A549 (cell line): ENCODE measurements at regions not wholly inside any gene's neighbourhood (a gene's known extent, or its start where the extent isn't known, plus 50 kb on each side); places are given as distances from the start of the nearest gene placed in this dataset.

Source experiments
- CHD2 ChIP-seq: fragments of 150-350 bp; IDR thresholded peaks from 2 replicates; pipeline ENCODE4 v1.6.1; 2014; ENCODE audit warnings: low read length; ENCODE audit not compliant: partially characterized antibody
- HDAC2 ChIP-seq: fragments of 200-600 bp; sonication (generic); IDR thresholded peaks from 2 replicates; pipeline ENCODE4 v1.6.1; 2016
- HOXB13 ChIP-seq: fragments of 250-450 bp; sonication (Bioruptor Pico); IDR thresholded peaks from 2 replicates; pipeline ENCODE4 v1.5.0; 2020; ENCODE audit warnings: low read depth, mild to moderate bottlenecking, moderate library complexity
- JUNB ChIP-seq: fragments of >200 bp; sonication (Bioruptor Twin); formaldehyde crosslinking; IDR thresholded peaks from 2 replicates; pipeline ENCODE4 v1.6.1; 2016
- MAX ChIP-seq: IDR thresholded peaks from 2 replicates; pipeline ENCODE4 v1.6.1; 2012
- MYC ChIP-seq: IDR thresholded peaks from 2 replicates; pipeline ENCODE4 v1.6.1; 2012; ENCODE audit warnings: mild to moderate bottlenecking, inconsistent platforms, low read length, improper control_type of control experiment, borderline replicate concordance
- NR3C1 ChIP-seq: fragments of >200 bp; sonication (Bioruptor Twin); formaldehyde crosslinking; IDR thresholded peaks from 3 replicates; pipeline ENCODE4 v1.6.1; 2017
- POLR2A ChIP-seq: IDR thresholded peaks from 2 replicates; pipeline ENCODE4 v1.6.1; 2012; ENCODE audit warnings: mild to moderate bottlenecking, low read length
- RAD21 ChIP-seq, 2 experiments: fragments of >200 bp in 1 of 2; sonication (Bioruptor Twin) in 1 of 2; formaldehyde crosslinking in 1 of 2; IDR thresholded peaks in 1 of 2; conservative IDR thresholded peaks in 1 of 2; 2 replicates in 1 of 2; 3 replicates in 1 of 2; pipeline ENCODE4 v1.6.1; 2012 to 2018; ENCODE audit warnings: inconsistent platforms in 1 of 2
- SMC3 ChIP-seq: fragments of >200 bp; sonication (Bioruptor Twin); formaldehyde crosslinking; IDR thresholded peaks from 3 replicates; pipeline ENCODE4 v1.6.1; 2018; ENCODE audit warnings: inconsistent platforms
- SREBF2 ChIP-seq: fragments of 450-650 bp; IDR thresholded peaks from 2 replicates; pipeline ENCODE4 v1.6.1; 2014; ENCODE audit warnings: mild to moderate bottlenecking, moderate library complexity
- TF ChIP-seq, protein P1 (sequence below): fragments of >200 bp; sonication (Bioruptor Twin); formaldehyde crosslinking; IDR thresholded peaks from 3 replicates; pipeline ENCODE4 v1.5.1; 2016
- TF ChIP-seq, protein P2 (sequence below): fragments of 250-450 bp; sonication (Bioruptor Pico); IDR thresholded peaks from 2 replicates; pipeline ENCODE4 v1.5.0; 2021; ENCODE audit warnings: mild to moderate bottlenecking, moderate library complexity, borderline replicate concordance

- TF ChIP-seq POLR2A (no peak), CHD2 (no peak), RAD21 (conservative IDR thresholded peaks at IDR 0.05 in 1 of 2, IDR thresholded peaks at IDR 0.05 in 1 of 2) (no peak), MAX (no peak), HDAC2 (no peak), MYC (no peak), HOXB13 (CRISPR knock-in tag) (no peak), SMC3 (no peak), SREBF2 (no peak), NR3C1 (no peak), JUNB (no peak)
- TF ChIP-seq, protein P1, sequence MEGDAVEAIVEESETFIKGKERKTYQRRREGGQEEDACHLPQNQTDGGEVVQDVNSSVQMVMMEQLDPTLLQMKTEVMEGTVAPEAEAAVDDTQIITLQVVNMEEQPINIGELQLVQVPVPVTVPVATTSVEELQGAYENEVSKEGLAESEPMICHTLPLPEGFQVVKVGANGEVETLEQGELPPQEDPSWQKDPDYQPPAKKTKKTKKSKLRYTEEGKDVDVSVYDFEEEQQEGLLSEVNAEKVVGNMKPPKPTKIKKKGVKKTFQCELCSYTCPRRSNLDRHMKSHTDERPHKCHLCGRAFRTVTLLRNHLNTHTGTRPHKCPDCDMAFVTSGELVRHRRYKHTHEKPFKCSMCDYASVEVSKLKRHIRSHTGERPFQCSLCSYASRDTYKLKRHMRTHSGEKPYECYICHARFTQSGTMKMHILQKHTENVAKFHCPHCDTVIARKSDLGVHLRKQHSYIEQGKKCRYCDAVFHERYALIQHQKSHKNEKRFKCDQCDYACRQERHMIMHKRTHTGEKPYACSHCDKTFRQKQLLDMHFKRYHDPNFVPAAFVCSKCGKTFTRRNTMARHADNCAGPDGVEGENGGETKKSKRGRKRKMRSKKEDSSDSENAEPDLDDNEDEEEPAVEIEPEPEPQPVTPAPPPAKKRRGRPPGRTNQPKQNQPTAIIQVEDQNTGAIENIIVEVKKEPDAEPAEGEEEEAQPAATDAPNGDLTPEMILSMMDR: no peak
- TF ChIP-seq, protein P2, sequence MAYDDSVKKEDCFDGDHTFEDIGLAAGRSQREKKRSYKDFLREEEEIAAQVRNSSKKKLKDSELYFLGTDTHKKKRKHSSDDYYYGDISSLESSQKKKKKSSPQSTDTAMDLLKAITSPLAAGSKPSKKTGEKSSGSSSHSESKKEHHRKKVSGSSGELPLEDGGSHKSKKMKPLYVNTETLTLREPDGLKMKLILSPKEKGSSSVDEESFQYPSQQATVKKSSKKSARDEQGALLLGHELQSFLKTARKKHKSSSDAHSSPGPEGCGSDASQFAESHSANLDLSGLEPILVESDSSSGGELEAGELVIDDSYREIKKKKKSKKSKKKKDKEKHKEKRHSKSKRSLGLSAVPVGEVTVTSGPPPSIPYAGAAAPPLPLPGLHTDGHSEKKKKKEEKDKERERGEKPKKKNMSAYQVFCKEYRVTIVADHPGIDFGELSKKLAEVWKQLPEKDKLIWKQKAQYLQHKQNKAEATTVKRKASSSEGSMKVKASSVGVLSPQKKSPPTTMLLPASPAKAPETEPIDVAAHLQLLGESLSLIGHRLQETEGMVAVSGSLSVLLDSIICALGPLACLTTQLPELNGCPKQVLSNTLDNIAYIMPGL (CRISPR knock-in tag): no peak
Measured at GRCh38 chr16:27737513-27737912, 187.6 kb downstream of the KATNIP start.
